SK-N-SH (cell line): ENCODE measurements at regions not wholly inside any gene's neighbourhood (a gene's known extent, or its start where the extent isn't known, plus 50 kb on each side); places are given as distances from the start of the nearest gene placed in this dataset.

Experiments used
- TF ChIP-seq, protein P1 (sequence below): fragments of 150-350 bp; IDR thresholded peaks from 2 replicates; pipeline ENCODE4 v1.6.1; 2017; ENCODE audit warnings: antibody characterized with exemption, low read length, low read depth, borderline replicate concordance
- TF ChIP-seq, protein P2 (sequence below): fragments of 200-600 bp; sonication (generic); IDR thresholded peaks from 2 replicates; pipeline ENCODE4 v1.6.1; 2017; ENCODE audit warnings: antibody characterized with exemption, mild to moderate bottlenecking, moderate library complexity

DNA sequence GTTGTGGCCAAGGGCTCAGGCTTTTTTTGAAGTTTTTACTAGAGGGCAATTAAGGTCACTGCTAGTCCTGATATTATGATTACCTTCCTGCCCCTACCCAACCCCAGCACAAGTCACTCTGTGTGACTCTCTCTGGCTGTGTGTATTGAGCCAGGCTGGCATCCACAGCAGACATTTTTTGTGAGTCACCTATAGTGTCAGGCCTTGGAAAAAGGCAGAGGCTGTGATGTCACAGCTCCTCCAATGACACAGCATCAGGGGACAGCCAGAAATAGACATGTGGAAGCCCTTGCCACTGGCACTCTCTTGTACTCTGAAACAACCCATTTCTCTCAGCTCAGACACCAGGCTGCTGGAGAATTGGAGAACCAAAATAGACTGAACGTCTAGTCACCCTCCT, 145.4 kb downstream of the NMUR2 start:
- TF ChIP-seq, protein P1, sequence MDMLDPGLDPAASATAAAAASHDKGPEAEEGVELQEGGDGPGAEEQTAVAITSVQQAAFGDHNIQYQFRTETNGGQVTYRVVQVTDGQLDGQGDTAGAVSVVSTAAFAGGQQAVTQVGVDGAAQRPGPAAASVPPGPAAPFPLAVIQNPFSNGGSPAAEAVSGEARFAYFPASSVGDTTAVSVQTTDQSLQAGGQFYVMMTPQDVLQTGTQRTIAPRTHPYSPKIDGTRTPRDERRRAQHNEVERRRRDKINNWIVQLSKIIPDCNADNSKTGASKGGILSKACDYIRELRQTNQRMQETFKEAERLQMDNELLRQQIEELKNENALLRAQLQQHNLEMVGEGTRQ: no peak
- TF ChIP-seq, protein P2, sequence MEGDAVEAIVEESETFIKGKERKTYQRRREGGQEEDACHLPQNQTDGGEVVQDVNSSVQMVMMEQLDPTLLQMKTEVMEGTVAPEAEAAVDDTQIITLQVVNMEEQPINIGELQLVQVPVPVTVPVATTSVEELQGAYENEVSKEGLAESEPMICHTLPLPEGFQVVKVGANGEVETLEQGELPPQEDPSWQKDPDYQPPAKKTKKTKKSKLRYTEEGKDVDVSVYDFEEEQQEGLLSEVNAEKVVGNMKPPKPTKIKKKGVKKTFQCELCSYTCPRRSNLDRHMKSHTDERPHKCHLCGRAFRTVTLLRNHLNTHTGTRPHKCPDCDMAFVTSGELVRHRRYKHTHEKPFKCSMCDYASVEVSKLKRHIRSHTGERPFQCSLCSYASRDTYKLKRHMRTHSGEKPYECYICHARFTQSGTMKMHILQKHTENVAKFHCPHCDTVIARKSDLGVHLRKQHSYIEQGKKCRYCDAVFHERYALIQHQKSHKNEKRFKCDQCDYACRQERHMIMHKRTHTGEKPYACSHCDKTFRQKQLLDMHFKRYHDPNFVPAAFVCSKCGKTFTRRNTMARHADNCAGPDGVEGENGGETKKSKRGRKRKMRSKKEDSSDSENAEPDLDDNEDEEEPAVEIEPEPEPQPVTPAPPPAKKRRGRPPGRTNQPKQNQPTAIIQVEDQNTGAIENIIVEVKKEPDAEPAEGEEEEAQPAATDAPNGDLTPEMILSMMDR: no peak
